DMS53 (cell line): ENCODE measurements at regions not wholly inside any gene's neighbourhood (a gene's known extent, or its start where the extent isn't known, plus 50 kb on each side); places are given as distances from the start of the nearest gene placed in this dataset.

ENCODE experiments used
- DNase-seq: peaks from one replicate; lab custom pipeline; 2025; lab: John Stamatoyannopoulos, UW

GRCh38 chr2:225137971-225138370 is 95.7 kb upstream of the DOCK10 start:
- DNase-seq = no peak

GRCh38 chr2:225136552-225136951 is 94.3 kb upstream of the DOCK10 start:
- no peak for DNase-seq

GRCh38 chr2:225131898-225132297 is 89.6 kb upstream of the DOCK10 start:
- no peak for DNase-seq

- no peak for DNase-seq
These were observed 87.8 kb upstream of the DOCK10 start for GRCh38 chr2:225130093-225130492.

GRCh38 chr2:225124311-225125017 is 82.2 kb upstream of the DOCK10 start:
- DNase-seq = no peak

GRCh38 chr2:225122583-225123486 is 80.6 kb upstream of the DOCK10 start:
- peak; percentile 48 for DNase-seq

- DNase-seq = no peak
These were observed 79.7 kb upstream of the DOCK10 start for GRCh38 chr2:225122007-225122406.

GRCh38 chr2:225120186-225120585 is 77.9 kb upstream of the DOCK10 start:
- no peak for DNase-seq

- DNase-seq = no peak
These were observed 74.9 kb upstream of the DOCK10 start for GRCh38 chr2:225117051-225117716.

GRCh38 chr2:225114786-225115323 is 72.6 kb upstream of the DOCK10 start:
- no peak for DNase-seq

GRCh38 chr2:225113371-225114015 is 71.2 kb upstream of the DOCK10 start:
- DNase-seq = no peak

- DNase-seq = no peak
These were observed 70.3 kb upstream of the DOCK10 start for GRCh38 chr2:225112362-225113126.

- no peak for DNase-seq
These were observed 66.5 kb upstream of the DOCK10 start for GRCh38 chr2:225108805-225109204.

GRCh38 chr2:225104971-225105370 is 62.7 kb upstream of the DOCK10 start:
- no peak for DNase-seq

- DNase-seq = no peak
These were observed 62.1 kb upstream of the DOCK10 start for GRCh38 chr2:225104321-225104720.

GRCh38 chr2:225103737-225104141 is 61.5 kb upstream of the DOCK10 start:
- no peak for DNase-seq

GRCh38 chr2:225100856-225101294 is 58.6 kb upstream of the DOCK10 start:
- peak; percentile 69 for DNase-seq

- DNase-seq = peak; percentile 2
These were observed 58.0 kb upstream of the DOCK10 start for GRCh38 chr2:225100269-225100668.

GRCh38 chr2:225097035-225097434 is 54.8 kb upstream of the DOCK10 start:
- DNase-seq = no peak
